HG02852 (cell line): ENCODE measurements at regions not wholly inside any gene's neighbourhood (a gene's known extent, or its start where the extent isn't known, plus 50 kb on each side); places are given as distances from the start of the nearest gene placed in this dataset.

Experiments used
- ATAC-seq: cut with Tn5 transposase; IDR thresholded peaks from one replicate; pipeline ENCODE4 v1.9.1; 2021; ENCODE audit warnings: mild to moderate bottlenecking, moderate library complexity; ENCODE audit not compliant: unreplicated experiment

- ATAC-seq = no peak
Measured at GRCh38 chr2:129422028-129422427, 557.4 kb upstream of the RAB6C start.

DNA sequence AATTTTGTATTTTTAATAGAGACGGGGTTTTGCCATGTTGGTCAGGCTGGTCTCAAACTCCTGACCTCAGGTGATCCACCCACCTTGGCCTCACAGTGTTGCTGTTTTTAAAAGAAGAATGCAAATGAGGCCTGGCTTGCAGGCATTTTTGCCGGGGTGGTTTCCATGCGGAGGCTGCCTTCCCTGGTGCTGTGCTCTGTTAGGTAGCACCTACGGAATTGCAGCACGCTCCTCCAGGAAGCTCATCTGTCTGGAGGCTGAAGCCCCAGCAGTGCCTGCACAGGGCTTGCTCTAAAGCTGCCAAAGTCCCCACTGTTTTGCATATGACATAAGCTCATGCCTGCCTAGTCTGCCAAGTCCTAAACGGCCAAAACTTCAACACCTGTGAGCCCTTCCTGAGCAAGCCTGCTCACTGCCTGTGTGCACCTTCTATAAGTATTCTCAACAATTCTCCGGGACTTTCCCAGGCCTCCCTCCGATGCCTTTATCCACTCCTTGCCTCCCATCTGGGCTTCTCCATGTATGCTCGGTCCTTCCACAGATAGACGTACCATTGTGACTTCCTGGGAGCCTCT, 551.3 kb upstream of the RAB6C start:
- no peak for ATAC-seq

DNA sequence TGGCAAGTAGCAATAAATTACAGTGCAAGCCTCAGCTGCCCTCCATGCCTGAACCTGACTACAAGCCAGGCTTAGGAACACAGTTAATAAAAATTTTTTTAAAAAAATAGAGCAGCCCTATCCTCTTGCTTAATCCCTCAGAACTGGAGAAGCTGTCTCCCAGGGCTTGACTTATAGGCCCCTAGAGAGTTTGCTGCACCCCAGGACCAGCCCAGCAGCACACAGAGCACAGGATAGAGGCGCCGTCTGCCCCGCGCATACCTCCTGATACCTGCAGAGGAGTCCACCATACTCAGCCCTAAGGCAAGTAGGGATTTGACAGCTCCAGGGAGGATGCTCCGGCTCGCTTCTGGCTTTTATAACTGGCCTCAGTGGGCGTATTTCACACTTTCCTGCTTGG, 548.6 kb upstream of the RAB6C start:
- ATAC-seq = no peak

- no peak for ATAC-seq
Measured at GRCh38 chr2:129431881-129432280, 547.6 kb upstream of the RAB6C start.

- no peak for ATAC-seq
Measured at GRCh38 chr2:129436809-129437208, 542.7 kb upstream of the RAB6C start.

DNA sequence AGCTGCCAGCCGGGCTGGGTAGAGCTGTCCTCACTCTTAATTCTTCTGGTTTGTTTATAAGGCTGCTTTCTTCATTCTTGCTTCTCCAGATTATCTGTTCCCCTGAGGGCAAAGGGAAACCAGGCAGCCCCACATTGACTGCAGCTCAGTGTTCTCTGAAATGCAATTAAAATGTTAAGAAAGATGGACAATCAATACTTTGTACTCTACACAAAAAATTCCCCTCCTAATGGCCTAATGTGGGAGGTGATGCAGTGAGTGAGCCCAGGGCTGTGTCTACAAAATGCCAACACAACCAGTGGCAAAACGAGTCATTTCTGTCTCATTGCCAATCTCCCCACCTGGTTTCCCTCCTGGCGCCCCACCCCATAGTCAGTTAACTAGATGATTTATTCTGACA, 541.7 kb upstream of the RAB6C start:
- ATAC-seq = no peak

DNA sequence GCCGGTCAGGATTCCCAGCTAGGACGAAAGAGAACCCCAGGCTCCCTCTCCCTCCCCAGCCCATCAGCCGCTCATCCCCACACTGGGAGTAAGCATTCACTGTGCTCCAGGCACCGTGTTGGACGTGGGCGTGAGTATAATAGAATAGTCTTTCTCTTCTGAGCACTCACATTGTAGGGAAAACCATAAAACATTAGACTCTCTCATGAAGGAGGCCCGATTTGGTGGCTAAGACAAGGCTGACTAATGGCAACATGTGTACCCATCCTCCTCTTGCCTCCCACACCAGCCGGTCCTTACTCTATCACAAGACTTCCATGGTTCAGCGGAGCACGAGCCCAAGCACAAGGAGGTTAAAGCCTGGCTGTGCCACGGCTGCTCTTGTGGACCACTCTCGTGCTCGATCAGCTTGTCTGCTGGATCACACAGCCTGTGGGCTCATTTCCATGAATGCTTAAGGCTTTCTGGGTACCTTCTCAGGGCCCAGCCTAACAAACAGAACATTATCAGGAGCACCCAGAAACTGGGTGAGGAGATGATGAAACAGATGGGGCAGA, 540.9 kb upstream of the RAB6C start:
- ATAC-seq = no peak

GRCh38 chr2:129439406-129440302, 539.8 kb upstream of the RAB6C start:
- no peak for ATAC-seq

- ATAC-seq = no peak
Measured at GRCh38 chr2:129441610-129442009, 537.9 kb upstream of the RAB6C start.

- no peak for ATAC-seq
Measured at GRCh38 chr2:129443235-129443864, 536.1 kb upstream of the RAB6C start.

GRCh38 chr2:129443865-129444739, 535.4 kb upstream of the RAB6C start:
- no peak for ATAC-seq

GRCh38 chr2:129444751-129445150, 534.7 kb upstream of the RAB6C start:
- no peak for ATAC-seq

DNA sequence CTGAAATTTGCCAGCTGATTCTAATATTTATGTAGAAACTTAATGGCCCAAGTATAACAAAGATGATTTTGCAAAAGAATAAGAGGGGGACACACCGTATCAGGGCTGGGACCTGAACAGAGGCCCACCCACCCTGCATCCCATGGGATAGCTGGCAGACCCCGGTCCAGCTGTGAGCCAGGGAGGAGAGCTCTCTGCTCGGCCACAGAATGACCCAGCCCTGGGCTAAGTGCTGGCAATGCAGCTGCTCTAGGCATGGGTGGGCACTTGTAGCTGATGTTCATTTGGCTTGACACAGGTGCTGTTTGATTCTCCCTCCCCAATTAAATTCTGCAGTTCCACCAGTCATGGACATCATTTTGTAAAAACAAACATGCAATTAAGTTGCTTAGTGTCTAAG, 522.8 kb upstream of the RAB6C start:
- ATAC-seq = no peak

- no peak for ATAC-seq
Measured at GRCh38 chr2:129457277-129457818, 522.1 kb upstream of the RAB6C start.

DNA sequence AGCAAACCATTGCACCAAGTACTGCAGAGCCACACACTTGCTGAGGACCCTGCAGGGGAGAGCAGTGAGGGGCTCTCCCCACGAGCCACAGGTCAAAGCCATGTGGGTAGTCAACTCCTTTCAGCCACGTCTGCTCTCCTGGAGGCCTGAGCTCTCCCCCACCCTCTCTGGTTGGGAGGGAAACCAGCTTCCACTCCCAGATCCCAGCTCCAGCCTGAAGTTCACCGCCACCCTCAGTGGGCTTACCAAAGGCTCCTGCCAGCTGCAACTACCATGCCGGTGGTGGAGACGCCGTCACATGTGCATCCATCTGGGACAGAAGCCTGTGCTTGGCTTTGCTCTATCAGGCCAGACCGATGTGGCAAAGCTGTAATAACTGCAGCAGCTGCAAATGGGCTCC, 521.5 kb upstream of the RAB6C start:
- no peak for ATAC-seq

- ATAC-seq = no peak
Measured at GRCh38 chr2:129458436-129458835, 521.0 kb upstream of the RAB6C start.

GRCh38 chr2:129459200-129459876, 520.1 kb upstream of the RAB6C start:
- ATAC-seq = no peak

- no peak for ATAC-seq
Measured at GRCh38 chr2:129459881-129460280, 519.6 kb upstream of the RAB6C start.

DNA sequence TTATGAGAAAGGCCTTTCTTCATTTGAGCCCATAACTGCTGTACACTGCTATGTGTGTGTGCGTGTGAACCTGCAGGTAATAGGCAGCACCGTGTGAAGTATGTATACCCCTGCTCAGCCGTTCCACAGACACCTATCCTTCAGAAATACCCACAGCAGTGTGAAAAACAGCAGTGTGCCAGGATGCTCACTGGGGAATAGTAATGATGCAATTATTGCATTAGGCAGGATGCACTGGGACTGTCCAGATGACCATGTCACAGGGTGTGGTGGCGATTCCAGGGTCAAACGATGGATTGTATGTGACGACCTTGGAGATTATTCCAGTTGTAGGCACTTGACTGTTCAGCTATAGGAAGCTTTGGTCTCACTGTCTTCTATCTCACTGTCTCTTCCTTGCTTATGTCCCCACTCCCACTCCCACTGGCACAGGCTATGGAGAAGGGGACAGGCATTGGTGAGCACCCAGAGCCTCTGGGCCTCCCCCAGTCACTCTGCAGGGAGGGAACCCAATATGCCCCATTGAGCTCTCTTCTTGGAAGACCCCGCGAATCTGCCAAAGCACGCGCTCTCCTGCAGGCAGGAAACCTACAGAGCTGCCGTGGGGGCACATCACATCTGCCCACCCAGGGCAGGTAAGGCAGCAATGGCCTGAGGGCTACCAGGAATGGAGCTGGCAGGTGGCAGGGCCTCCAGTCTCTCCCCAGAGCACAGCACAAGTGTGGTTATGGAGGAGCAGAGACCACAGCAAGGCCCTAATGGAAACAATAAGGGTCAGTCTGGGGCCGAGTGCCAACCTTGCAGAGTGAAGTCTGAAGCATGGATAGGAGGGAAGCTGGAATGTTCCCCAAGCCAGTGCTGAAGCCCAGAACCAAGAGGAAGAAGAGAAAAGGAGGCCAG, 518.9 kb upstream of the RAB6C start:
- no peak for ATAC-seq
